Trophoblast cell (in vitro differentiated cells and primary cell): ENCODE measurements at regions not wholly inside any gene's neighbourhood (a gene's known extent, or its start where the extent isn't known, plus 50 kb on each side); places are given as distances from the start of the nearest gene placed in this dataset.

Experiments
- DNase-seq, 2 donors: peaks; one replicate each; pipeline ENCODE4 v3.0.0-alpha.2; 2016
- H2AFZ ChIP-seq: 2 replicates; pipeline ENCODE4 v1.6.1; 2013; ENCODE audit warnings: low read length, moderate library complexity, mild to moderate bottlenecking; ENCODE audit not compliant: insufficient read depth, poor library complexity
- H2AK5ac ChIP-seq: 2 replicates; pipeline ENCODE4 v1.6.1; 2013; ENCODE audit warnings: mild to moderate bottlenecking, low read length
- H2BK120ac ChIP-seq: 2 replicates; pipeline ENCODE4 v1.6.1; 2013; ENCODE audit warnings: low read length, mild to moderate bottlenecking, moderate library complexity; ENCODE audit not compliant: insufficient read depth, poor library complexity
- H2BK12ac ChIP-seq: 2 replicates; pipeline ENCODE4 v1.6.1; 2013; ENCODE audit warnings: mild to moderate bottlenecking, low read length, moderate library complexity
- H2BK5ac ChIP-seq: 2 replicates; pipeline ENCODE4 v1.6.1; 2013; ENCODE audit warnings: low read length, low read depth, moderate library complexity, mild to moderate bottlenecking; ENCODE audit not compliant: poor library complexity
- H3K14ac ChIP-seq: 2 replicates; pipeline ENCODE4 v1.6.1; 2013; ENCODE audit warnings: mild to moderate bottlenecking, low read length
- H3K18ac ChIP-seq: 2 replicates; pipeline ENCODE4 v1.6.1; 2013; ENCODE audit warnings: mild to moderate bottlenecking, low read length
- H3K23ac ChIP-seq: 2 replicates; pipeline ENCODE4 v1.6.1; 2013; ENCODE audit warnings: low read length
- H3K27ac ChIP-seq: 2 replicates; pipeline ENCODE4 v1.5.1; 2013; ENCODE audit warnings: low read depth, mild to moderate bottlenecking, inconsistent platforms, low read length, moderate library complexity
- H3K27me3 ChIP-seq: 2 replicates; pipeline ENCODE4 v1.6.1; 2013; ENCODE audit warnings: inconsistent platforms, mild to moderate bottlenecking, low read length, moderate library complexity; ENCODE audit not compliant: insufficient read depth
- H3K36me3 ChIP-seq, 2 experiments: 1 replicate in 1 of 2; 2 replicates in 1 of 2; pipeline ENCODE4 v1.6.1; 2013; ENCODE audit warnings: low read length in 2 of 2, mild to moderate bottlenecking in 2 of 2, moderate library complexity in 1 of 2; ENCODE audit not compliant: insufficient read depth in 2 of 2, control insufficient read depth in 1 of 2
- H3K4ac ChIP-seq: 2 replicates; pipeline ENCODE4 v1.6.1; 2013; ENCODE audit warnings: low read depth, mild to moderate bottlenecking, low read length, moderate library complexity
- H3K4me1 ChIP-seq, 2 experiments: 1 replicate in 1 of 2; 2 replicates in 1 of 2; pipeline ENCODE4 v1.6.1; 2013; ENCODE audit warnings: low read length in 2 of 2, mild to moderate bottlenecking in 2 of 2, moderate library complexity in 1 of 2; ENCODE audit not compliant: insufficient read depth in 2 of 2, control insufficient read depth in 1 of 2
- H3K4me2 ChIP-seq: 2 replicates; pipeline ENCODE4 v1.6.1; 2013; ENCODE audit warnings: inconsistent platforms, mild to moderate bottlenecking, low read length, moderate library complexity
- H3K4me3 ChIP-seq: 2 replicates; pipeline ENCODE4 v1.5.1; 2013; ENCODE audit warnings: mild to moderate bottlenecking, low read depth, low read length, inconsistent platforms
- H3K79me1 ChIP-seq: one replicate; pipeline ENCODE4 v1.6.1; 2013; ENCODE audit warnings: low read length
- H3K79me2 ChIP-seq: 2 replicates; pipeline ENCODE4 v1.6.1; 2013; ENCODE audit warnings: low read length, mild to moderate bottlenecking; ENCODE audit not compliant: control insufficient read depth, insufficient read depth, poor library complexity
- H3K9ac ChIP-seq: 2 replicates; pipeline ENCODE4 v1.6.1; 2013; ENCODE audit warnings: mild to moderate bottlenecking, low read length
- H3K9me3 ChIP-seq: 2 replicates; pipeline ENCODE4 v1.6.1; 2013; ENCODE audit warnings: low read depth, mild to moderate bottlenecking, control low read depth, inconsistent platforms, low read length; ENCODE audit not compliant: insufficient read depth
- H4K12ac ChIP-seq: 2 replicates; pipeline ENCODE4 v1.6.1; 2013; ENCODE audit warnings: low read depth, mild to moderate bottlenecking, low read length, moderate library complexity
- H4K8ac ChIP-seq: 2 replicates; pipeline ENCODE4 v1.6.1; 2013; ENCODE audit warnings: low read depth, mild to moderate bottlenecking, low read length, moderate library complexity
- H4K91ac ChIP-seq: one replicate; pipeline ENCODE4 v1.6.1; 2013; ENCODE audit warnings: low read depth, mild to moderate bottlenecking, low read length, moderate library complexity
- WGBS: extraction: QIAGEN DNeasy Blood & Tissue Kit; methylation state at CpG from one replicate; pipeline ENCODE4 v1.1.7; 2013; ENCODE audit warnings: missing lambda C conversion rate; ENCODE audit not compliant: insufficient read length, insufficient coverage; ENCODE audit errors: extremely low coverage; 5-methylcytosine and 5-hydroxymethylcytosine counted together

- H3K9ac ChIP-seq, result no peak overlapping the region
- H3K9me3 ChIP-seq, result no peaks in the 10 kb centered on the region
- no peak overlapping the region for H4K12ac ChIP-seq
- no peak overlapping the region for H3K4me3 ChIP-seq
- DNase-seq, result no peak
- H3K23ac ChIP-seq, result no peak overlapping the region
- no peak overlapping the region for H2AK5ac ChIP-seq
- H3K79me1 ChIP-seq, result no peaks in the 10 kb centered on the region
- H2BK12ac ChIP-seq, result no peak overlapping the region
- WGBS, result no CpG with 5 or more reads among the region's 1 CpG
- H3K27me3 ChIP-seq, result no peaks in the 10 kb centered on the region
- H3K79me2 ChIP-seq, result no peaks in the 10 kb centered on the region
- H3K4me1 ChIP-seq, result no peaks in the 10 kb centered on the region
- no peak overlapping the region for H3K4me2 ChIP-seq
- H2BK5ac ChIP-seq, result no peak overlapping the region
- no peak overlapping the region for H3K27ac ChIP-seq
- H3K14ac ChIP-seq, result no peak overlapping the region
- H3K4ac ChIP-seq, result no peak overlapping the region
- no peak overlapping the region for H2BK120ac ChIP-seq
- no peaks in the 10 kb centered on the region for H3K36me3 ChIP-seq
- H3K18ac ChIP-seq, result no peak overlapping the region
- H4K91ac ChIP-seq, result no peak overlapping the region
- H4K8ac ChIP-seq, result no peak overlapping the region
- no peak overlapping the region for H2AFZ ChIP-seq
Observed at GRCh38 chr1:90341516-90341915, 346.6 kb downstream of the ZNF326 start.

- H3K4me3 ChIP-seq, result no peak overlapping the region
- H3K4me2 ChIP-seq, result no peak overlapping the region
- H3K27me3 ChIP-seq, result no peaks in the 10 kb centered on the region
- H3K4me1 ChIP-seq, result no peaks in the 10 kb centered on the region
- no peak overlapping the region for H3K23ac ChIP-seq
- H2BK5ac ChIP-seq, result no peak overlapping the region
- WGBS, result no CpG with 5 or more reads among the region's 2 CpGs
- H3K18ac ChIP-seq, result no peak overlapping the region
- no peak overlapping the region for H4K8ac ChIP-seq
- no peak overlapping the region for H3K27ac ChIP-seq
- no peak overlapping the region for H3K9ac ChIP-seq
- H3K9me3 ChIP-seq, result no peaks in the 10 kb centered on the region
- H3K14ac ChIP-seq, result no peak overlapping the region
- no peak overlapping the region for H2AK5ac ChIP-seq
- H2AFZ ChIP-seq, result no peak overlapping the region
- no peaks in the 10 kb centered on the region for H3K79me2 ChIP-seq
- no peak overlapping the region for H3K4ac ChIP-seq
- no peak overlapping the region for H4K12ac ChIP-seq
- no peak for DNase-seq
- no peak overlapping the region for H2BK120ac ChIP-seq
- H3K79me1 ChIP-seq, result no peaks in the 10 kb centered on the region
- no peaks in the 10 kb centered on the region for H3K36me3 ChIP-seq
- H4K91ac ChIP-seq, result no peak overlapping the region
- H2BK12ac ChIP-seq, result no peak overlapping the region
Observed at GRCh38 chr1:90340606-90341005, 345.7 kb downstream of the ZNF326 start.

GRCh38 chr1:90339811-90340210 lies 344.9 kb downstream of the ZNF326 start:
- no peak overlapping the region for H3K27ac ChIP-seq

GRCh38 chr1:90336552-90337324 lies 341.8 kb downstream of the ZNF326 start:
- WGBS, result no CpG with 5 or more reads among the region's 8 CpGs
- no peak overlapping the region for H2AFZ ChIP-seq
- no peaks in the 10 kb centered on the region for H3K4me1 ChIP-seq
- no peaks in the 10 kb centered on the region for H3K79me2 ChIP-seq
- no peaks in the 10 kb centered on the region for H3K36me3 ChIP-seq
- no peak overlapping the region for H3K4me2 ChIP-seq
- H3K9ac ChIP-seq, result no peak overlapping the region
- no peak overlapping the region for H2BK120ac ChIP-seq
- no peak overlapping the region for H3K4ac ChIP-seq
- no peak overlapping the region for H4K8ac ChIP-seq
- no peak overlapping the region for H3K18ac ChIP-seq
- H3K23ac ChIP-seq, result no peak overlapping the region
- no peak overlapping the region for H2AK5ac ChIP-seq
- no peak overlapping the region for H3K4me3 ChIP-seq
- no peak for DNase-seq
- H3K27ac ChIP-seq, result no peak overlapping the region
- no peak overlapping the region for H4K12ac ChIP-seq
- H3K27me3 ChIP-seq, result no peaks in the 10 kb centered on the region
- H2BK12ac ChIP-seq, result no peak overlapping the region
- H3K14ac ChIP-seq, result no peak overlapping the region
- no peaks in the 10 kb centered on the region for H3K9me3 ChIP-seq
- no peak overlapping the region for H2BK5ac ChIP-seq
- H4K91ac ChIP-seq, result no peak overlapping the region
- H3K79me1 ChIP-seq, result no peaks in the 10 kb centered on the region

More at GRCh38 chr1:90339811-90340210, 344.9 kb downstream of the ZNF326 start:
- Histone ChIP-seq H3K79me2 (no peaks in the 10 kb centered on the region), H2BK120ac (no peak overlapping the region), H3K14ac (no peak overlapping the region), H3K79me1 (no peaks in the 10 kb centered on the region), H3K27me3 (no peaks in the 10 kb centered on the region), H2AFZ (no peak overlapping the region), H3K23ac (no peak overlapping the region), H3K18ac (no peak overlapping the region), H2BK12ac (no peak overlapping the region), H2AK5ac (no peak overlapping the region), H3K36me3 (no peaks in the 10 kb centered on the region), H3K4ac (no peak overlapping the region), H3K4me1 (no peaks in the 10 kb centered on the region), H4K91ac (no peak overlapping the region), H3K4me2 (no peak overlapping the region), H2BK5ac (no peak overlapping the region), H4K8ac (no peak overlapping the region), H3K9ac (no peak overlapping the region), H4K12ac (no peak overlapping the region), H3K4me3 (no peak overlapping the region), H3K9me3 (no peaks in the 10 kb centered on the region)
- no CpG with 5 or more reads among the region's 2 CpGs for WGBS
- no peak for DNase-seq
